ENCODE measurements at regions not wholly inside any gene's neighbourhood (a gene's known extent, or its start where the extent isn't known, plus 50 kb on each side); places are given as distances from the start of the nearest gene placed in this dataset.

DNA sequence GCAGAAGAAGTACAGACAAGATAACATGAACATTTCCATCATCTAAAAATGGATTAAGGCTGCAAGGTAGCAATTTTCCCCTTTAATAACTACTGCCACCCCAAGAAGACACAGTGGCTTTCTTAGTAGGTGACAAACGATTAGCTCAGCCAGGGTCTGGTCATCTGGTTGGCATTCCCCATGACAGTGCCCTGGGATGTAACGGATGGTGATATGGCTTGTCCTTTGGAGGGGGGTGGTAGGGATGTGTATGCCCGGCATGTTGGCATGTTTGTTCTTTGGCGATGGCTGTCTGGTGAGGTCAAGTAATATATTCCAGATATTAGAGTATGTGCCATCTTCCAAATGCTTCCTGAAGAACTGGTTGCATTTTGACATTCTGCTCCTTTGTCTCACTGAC lies 135.6 kb upstream of the ZNF536 start:
- Histone ChIP-seq H3K36me3 (no peaks in the 10 kb centered on the region), H3K4me1 (no peaks in the 10 kb centered on the region), H3K27me3 (replicated peaks in 1 of 7) (peaks cover 0 to 78% (median 5%) of the 10 kb centered on the region in 7 donors), H3K9me3 (no peaks in the 10 kb centered on the region), H3K4me3 (no peak overlapping the region), H3K27ac (no peak overlapping the region)
- TF ChIP-seq POLR2A (IDR thresholded peaks at IDR 0.05): no peak
- TF ChIP-seq, protein P1, sequence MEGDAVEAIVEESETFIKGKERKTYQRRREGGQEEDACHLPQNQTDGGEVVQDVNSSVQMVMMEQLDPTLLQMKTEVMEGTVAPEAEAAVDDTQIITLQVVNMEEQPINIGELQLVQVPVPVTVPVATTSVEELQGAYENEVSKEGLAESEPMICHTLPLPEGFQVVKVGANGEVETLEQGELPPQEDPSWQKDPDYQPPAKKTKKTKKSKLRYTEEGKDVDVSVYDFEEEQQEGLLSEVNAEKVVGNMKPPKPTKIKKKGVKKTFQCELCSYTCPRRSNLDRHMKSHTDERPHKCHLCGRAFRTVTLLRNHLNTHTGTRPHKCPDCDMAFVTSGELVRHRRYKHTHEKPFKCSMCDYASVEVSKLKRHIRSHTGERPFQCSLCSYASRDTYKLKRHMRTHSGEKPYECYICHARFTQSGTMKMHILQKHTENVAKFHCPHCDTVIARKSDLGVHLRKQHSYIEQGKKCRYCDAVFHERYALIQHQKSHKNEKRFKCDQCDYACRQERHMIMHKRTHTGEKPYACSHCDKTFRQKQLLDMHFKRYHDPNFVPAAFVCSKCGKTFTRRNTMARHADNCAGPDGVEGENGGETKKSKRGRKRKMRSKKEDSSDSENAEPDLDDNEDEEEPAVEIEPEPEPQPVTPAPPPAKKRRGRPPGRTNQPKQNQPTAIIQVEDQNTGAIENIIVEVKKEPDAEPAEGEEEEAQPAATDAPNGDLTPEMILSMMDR (IDR thresholded peaks at IDR 0.05 in 8 of 11, conservative IDR thresholded peaks at IDR 0.05 in 3 of 11): no peak
- no peak for TF ChIP-seq POLR2AphosphoS5 (IDR thresholded peaks at IDR 0.05)
- intact Hi-C loops (cut with DNase I; ENCODE audit: low total_unique reads): no loop called here
- DNase-seq: no peak
- 76 to 91% (median 86%) methylated on average over 4 of the region's 4 CpGs for WGBS, 5 donors

DNA sequence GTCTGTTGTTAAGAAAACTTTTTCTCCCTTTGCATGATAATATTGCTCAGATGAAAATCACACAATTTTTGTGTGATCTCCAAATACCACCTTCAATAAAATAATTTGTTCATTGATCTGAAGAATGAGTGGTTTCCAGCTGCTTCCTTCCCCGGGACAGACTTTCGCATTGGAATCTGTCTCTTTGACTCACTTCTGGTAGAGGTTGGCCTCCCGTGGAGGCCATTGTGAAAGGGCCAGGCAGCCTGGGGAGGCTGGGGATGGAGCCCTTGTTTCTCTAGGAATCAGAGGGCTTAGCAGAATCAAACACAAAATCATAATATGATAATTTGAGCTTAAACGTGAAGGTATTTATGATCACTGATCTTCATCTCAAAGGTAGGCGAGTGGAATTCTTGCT lies 135.0 kb upstream of the ZNF536 start:
- Histone ChIP-seq H3K27me3 (replicated peaks in 1 of 7) (peaks cover 0 to 73% (median 5%) of the 10 kb centered on the region in 7 donors), H3K9me3 (no peaks in the 10 kb centered on the region), H3K4me1 (no peaks in the 10 kb centered on the region), H3K36me3 (no peaks in the 10 kb centered on the region), H3K4me3 (no peak overlapping the region), H3K27ac (no peak overlapping the region)
- no peak for TF ChIP-seq POLR2A (IDR thresholded peaks at IDR 0.05)
- TF ChIP-seq, protein P1 (IDR thresholded peaks at IDR 0.05 in 8 of 11, conservative IDR thresholded peaks at IDR 0.05 in 3 of 11): no peak
- no peak for DNase-seq
- intact Hi-C loops (cut with DNase I; ENCODE audit: low total_unique reads): no loop called here
- WGBS, 5 donors: 58 to 72% (median 69%) methylated on average over 5 of the region's 5 CpGs

DNA sequence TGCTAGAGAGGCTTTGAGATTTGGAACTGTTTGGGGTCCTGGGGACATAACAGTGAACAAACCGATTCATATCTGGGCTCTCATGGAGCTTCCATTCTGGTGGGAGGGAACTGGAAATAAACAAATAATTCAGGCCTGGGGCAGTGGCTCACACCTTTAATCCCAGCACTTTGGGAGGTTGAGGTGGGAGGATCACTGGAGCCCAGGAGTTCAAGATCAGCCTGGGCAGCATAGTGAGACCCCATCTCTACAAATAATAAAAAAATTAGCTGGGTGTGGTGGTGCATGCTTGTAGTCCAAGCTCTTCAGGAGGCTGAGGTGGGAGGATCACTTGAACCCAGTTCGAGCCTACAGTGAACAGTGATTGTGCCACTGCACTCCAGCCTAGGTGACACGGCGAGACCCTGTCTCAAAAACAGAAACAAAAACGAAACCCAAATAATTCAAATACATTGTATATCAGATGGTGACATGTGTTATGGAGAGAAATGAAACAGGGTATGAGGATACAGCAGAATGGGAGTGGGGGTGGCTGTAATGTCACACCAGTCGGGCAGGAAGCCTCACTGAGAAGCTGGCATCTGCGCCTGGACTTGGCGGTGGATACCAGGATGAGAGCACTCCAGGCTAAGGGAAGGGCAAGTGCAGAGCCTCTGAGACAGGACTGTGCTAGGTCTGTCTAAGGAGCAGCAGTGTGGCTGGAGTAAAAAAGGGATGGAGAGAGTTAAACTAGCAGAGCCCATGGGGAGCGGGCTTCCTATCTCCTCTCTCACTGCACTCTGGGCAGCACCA lies 131.1 kb upstream of the ZNF536 start:
- Histone ChIP-seq H3K27ac (no peak overlapping the region), H3K4me3 (no peak overlapping the region), H3K4me1 (no peaks in the 10 kb centered on the region), H3K36me3 (no peaks in the 10 kb centered on the region), H3K9me3 (no peaks in the 10 kb centered on the region), H3K27me3 (replicated peaks in 1 of 7) (peaks cover 0 to 35% (median 0%) of the 10 kb centered on the region in 7 donors)
- TF ChIP-seq, protein P1 (IDR thresholded peaks at IDR 0.05 in 8 of 11, conservative IDR thresholded peaks at IDR 0.05 in 3 of 11): no peak
- no peak for TF ChIP-seq POLR2A (IDR thresholded peaks at IDR 0.05)
- DNase-seq: no peak
- WGBS, 5 donors: 77 to 91% (median 83%) methylated on average over 9 of the region's 9 CpGs
- intact Hi-C loops (cut with DNase I; ENCODE audit: low total_unique reads): no loop called here

DNA sequence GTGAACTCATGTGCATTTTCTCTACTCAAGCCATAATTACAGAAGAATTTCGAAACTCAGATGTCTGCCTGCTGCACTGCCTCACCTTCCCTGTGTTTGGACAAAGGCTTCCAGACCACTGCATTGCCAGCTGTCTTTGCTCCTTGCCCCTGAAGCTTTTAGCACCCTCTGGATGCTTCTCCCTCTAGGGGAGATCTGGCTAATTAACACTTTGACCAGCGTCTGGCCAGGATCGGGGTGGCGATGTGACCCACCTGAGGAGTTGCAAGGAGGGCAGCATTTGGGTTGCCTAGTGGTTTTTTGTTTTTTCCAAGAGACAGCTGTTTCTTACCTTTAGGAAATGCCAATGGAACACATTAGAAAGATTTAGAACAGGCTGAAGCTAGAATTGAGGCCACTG lies 127.7 kb upstream of the ZNF536 start:
- 45 to 65% (median 49%) methylated on average over 4 of the region's 4 CpGs for WGBS, 5 donors
- Histone ChIP-seq H3K4me3 (no peak overlapping the region), H3K4me1 (no peaks in the 10 kb centered on the region), H3K27me3 (replicated peaks in 1 of 7) (peaks cover 0 to 19% (median 0%) of the 10 kb centered on the region in 7 donors), H3K36me3 (no peaks in the 10 kb centered on the region), H3K9me3 (no peaks in the 10 kb centered on the region), H3K27ac (no peak overlapping the region)
- DNase-seq: no peak
- TF ChIP-seq POLR2AphosphoS5 (IDR thresholded peaks at IDR 0.05) (no peak), POLR2A (IDR thresholded peaks at IDR 0.05) (no peak)
- TF ChIP-seq, protein P1 (IDR thresholded peaks at IDR 0.05 in 8 of 11, conservative IDR thresholded peaks at IDR 0.05 in 3 of 11): no peak
- intact Hi-C loops (cut with DNase I; ENCODE audit: low total_unique reads): no loop called here
